ENCODE measurements at regions not wholly inside any gene's neighbourhood (a gene's known extent, or its start where the extent isn't known, plus 50 kb on each side); places are given as distances from the start of the nearest gene placed in this dataset.

DNA sequence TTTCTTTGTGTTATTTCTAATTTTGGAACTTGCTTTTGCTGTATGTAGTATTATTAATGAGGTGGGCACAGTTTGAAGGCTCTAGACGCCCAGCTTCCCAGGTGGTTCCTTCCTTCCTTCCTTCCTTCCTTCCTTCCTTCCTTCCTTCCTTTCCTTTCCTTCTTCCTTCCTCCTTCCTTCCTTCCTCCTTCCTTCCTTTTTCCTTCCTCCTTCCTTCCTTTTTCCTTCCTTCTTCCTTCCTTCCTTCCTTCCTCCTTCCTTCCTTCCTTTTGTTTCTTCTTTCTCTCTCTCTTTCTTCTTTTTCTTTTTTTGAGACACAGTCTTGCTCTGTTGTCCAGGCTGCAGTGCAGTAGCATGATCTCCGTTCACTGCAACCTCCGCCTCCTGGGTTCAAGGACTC, 906.7 kb downstream of the AACS start:
- Histone ChIP-seq H3K4me3 (no peak overlapping the region), H3K4me1 (peaks cover 0 to 22% (median 4%) of the 10 kb centered on the region in 3 donors), H3K9me3 (no peaks in the 10 kb centered on the region), H3K27me3 (no peaks in the 10 kb centered on the region), H3K27ac (no peak overlapping the region), H3K36me3 (no peaks in the 10 kb centered on the region)
- TF ChIP-seq POLR2A (IDR thresholded peaks at IDR 0.05): no peak
- TF ChIP-seq, protein P1, sequence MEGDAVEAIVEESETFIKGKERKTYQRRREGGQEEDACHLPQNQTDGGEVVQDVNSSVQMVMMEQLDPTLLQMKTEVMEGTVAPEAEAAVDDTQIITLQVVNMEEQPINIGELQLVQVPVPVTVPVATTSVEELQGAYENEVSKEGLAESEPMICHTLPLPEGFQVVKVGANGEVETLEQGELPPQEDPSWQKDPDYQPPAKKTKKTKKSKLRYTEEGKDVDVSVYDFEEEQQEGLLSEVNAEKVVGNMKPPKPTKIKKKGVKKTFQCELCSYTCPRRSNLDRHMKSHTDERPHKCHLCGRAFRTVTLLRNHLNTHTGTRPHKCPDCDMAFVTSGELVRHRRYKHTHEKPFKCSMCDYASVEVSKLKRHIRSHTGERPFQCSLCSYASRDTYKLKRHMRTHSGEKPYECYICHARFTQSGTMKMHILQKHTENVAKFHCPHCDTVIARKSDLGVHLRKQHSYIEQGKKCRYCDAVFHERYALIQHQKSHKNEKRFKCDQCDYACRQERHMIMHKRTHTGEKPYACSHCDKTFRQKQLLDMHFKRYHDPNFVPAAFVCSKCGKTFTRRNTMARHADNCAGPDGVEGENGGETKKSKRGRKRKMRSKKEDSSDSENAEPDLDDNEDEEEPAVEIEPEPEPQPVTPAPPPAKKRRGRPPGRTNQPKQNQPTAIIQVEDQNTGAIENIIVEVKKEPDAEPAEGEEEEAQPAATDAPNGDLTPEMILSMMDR (IDR thresholded peaks at IDR 0.05): no peak
- intact Hi-C loops (cut with DNase I): no loop called here
- DNase-seq: no peak
- 81 to 86% methylated on average over 3 of the region's 3 CpGs for WGBS, 2 donors

DNA sequence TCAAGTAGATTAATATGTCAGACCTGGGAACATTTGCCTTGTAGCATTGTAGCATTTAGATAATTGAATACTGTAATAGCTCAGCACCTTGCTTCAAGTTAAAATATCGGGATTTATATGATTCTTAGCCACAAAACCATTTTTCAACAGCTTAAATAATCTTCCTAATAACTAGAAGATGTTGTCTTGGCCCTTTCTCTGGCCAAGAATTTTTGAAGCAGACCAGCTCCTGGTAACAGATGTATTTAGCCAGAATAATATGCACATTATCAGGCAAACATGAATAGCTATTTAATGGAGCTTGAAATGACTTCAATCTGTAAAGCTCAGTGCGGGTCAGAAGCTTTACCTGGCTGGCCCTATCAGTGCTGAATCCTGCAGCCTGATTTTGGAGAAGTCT, 913.1 kb downstream of the AACS start:
- TF ChIP-seq, protein P1 (IDR thresholded peaks at IDR 0.05): no peak
- TF ChIP-seq POLR2A (IDR thresholded peaks at IDR 0.05): no peak
- Histone ChIP-seq H3K4me3 (no peak overlapping the region), H3K9me3 (no peaks in the 10 kb centered on the region), H3K27me3 (peaks cover 0 to 6% (median 0%) of the 10 kb centered on the region in 4 donors), H3K27ac (no peak overlapping the region), H3K36me3 (no peaks in the 10 kb centered on the region), H3K4me1 (peaks cover 4 to 53% (median 7%) of the 10 kb centered on the region in 3 donors)
- intact Hi-C loops (cut with DNase I): no loop called here
- 61 to 65% methylated on average over 2 of the region's 2 CpGs for WGBS, 2 donors
- no peak for DNase-seq

GRCh38 chr12:125981610-125982253, 916.5 kb downstream of the AACS start:
- Histone ChIP-seq H3K27me3 (peaks cover 0 to 17% (median 0%) of the 10 kb centered on the region in 4 donors), H3K27ac (peak overlapping the region in 3 of 4 donors; percentile 52 to 90 (median 88)), H3K36me3 (no peaks in the 10 kb centered on the region), H3K4me1 (peaks cover 7 to 47% (median 7%) of the 10 kb centered on the region in 3 donors), H3K9me3 (no peaks in the 10 kb centered on the region), H3K4me3 (peak overlapping the region in 1 of 4 donors; percentile 71)
- WGBS, 2 donors: 19 to 31% methylated on average over 7 of the region's 7 CpGs
- TF ChIP-seq, protein P1 (IDR thresholded peaks at IDR 0.05): no peak
- TF ChIP-seq POLR2A (IDR thresholded peaks at IDR 0.05): no peak
- DNase-seq: no peak
- intact Hi-C loops (cut with DNase I): no loop called here

- WGBS, 2 donors: 0% methylated on average over 3 of the region's 24 CpGs; no CpG with 5 or more reads in 1 of the 2 donors
- H3K36me3 ChIP-seq: no peaks in the 10 kb centered on the region
- TF ChIP-seq, protein P1 (IDR thresholded peaks at IDR 0.05): no peak
- TF ChIP-seq POLR2A (IDR thresholded peaks at IDR 0.05): peak in 1 of 4 donors; percentile 45
- no peaks in the 10 kb centered on the region for H3K9me3 ChIP-seq
- H3K4me1 ChIP-seq: peaks cover 7 to 47% (median 7%) of the 10 kb centered on the region in 3 donors
- H3K27ac ChIP-seq: peak overlapping the region; percentile 65 to 90 (median 84)
- H3K27me3 ChIP-seq: peaks cover 0 to 17% (median 0%) of the 10 kb centered on the region in 4 donors
- H3K4me3 ChIP-seq: peak overlapping the region; percentile 33 to 71 (median 62)
- intact Hi-C loops (cut with DNase I): no loop called here
- DNase-seq: no peak
Measured at GRCh38 chr12:125983094-125983783, 918.0 kb downstream of the AACS start.
